Esophagus muscularis mucosa (tissue), 4 donors: ENCODE measurements at regions not wholly inside any gene's neighbourhood (a gene's known extent, or its start where the extent isn't known, plus 50 kb on each side); places are given as distances from the start of the nearest gene placed in this dataset.
"Not testable (repeated sequence)": the region's sequence is repeated elsewhere in the genome, so short reads cannot be mapped to it uniquely, and the experiment has no call there.

Experiments
- DNase-seq: peaks from one replicate; pipeline ENCODE4 v3.0.0-alpha.2; 2017; ENCODE audit errors: extremely low spot score
- H3K27ac ChIP-seq, 4 donors: fragments of 200-600 bp; sonication (generic); replicated peaks in 1 of 4; 1 replicate in 3 of 4; 2 replicates in 1 of 4; pipeline ENCODE4 v1.5.1; 2016 to 2019; ENCODE audit warnings: mild to moderate bottlenecking in 1 of 4
- H3K27me3 ChIP-seq, 4 donors: fragments of 200-600 bp; sonication (generic); one replicate each; pipeline versions ENCODE4 v1.5.1 to v1.6.0; 2016 to 2019
- H3K36me3 ChIP-seq, 4 donors: fragments of 200-600 bp; sonication (generic); one replicate each; pipeline ENCODE4 v1.5.1; 2016 to 2019
- H3K4me1 ChIP-seq, 4 donors: fragments of 200-600 bp; sonication (generic); one replicate each; pipeline ENCODE4 v1.5.1; 2016 to 2019
- H3K4me3 ChIP-seq, 4 donors: fragments of 200-600 bp; sonication (generic); 1 replicate in 2 of 4; 2 replicates in 2 of 4; pipeline ENCODE4 v1.5.1; 2016 to 2019; ENCODE audit warnings: mild to moderate bottlenecking in 4 of 4, moderate library complexity in 1 of 4
- H3K9me3 ChIP-seq, 4 donors: fragments of 200-600 bp; sonication (generic); 1 replicate in 3 of 4; 2 replicates in 1 of 4; pipeline ENCODE4 v1.5.1; 2016 to 2019
- EP300 ChIP-seq: sonication (generic); formaldehyde crosslinking; IDR thresholded peaks from one replicate; pipeline ENCODE4 v1.6.1; 2017; ENCODE audit warnings: antibody characterized with exemption
- POLR2A ChIP-seq: fragments of 450-650 bp; IDR thresholded peaks from one replicate; pipeline ENCODE4 v1.6.1; 2017; ENCODE audit warnings: antibody characterized with exemption, moderate library complexity, mild to moderate bottlenecking, low read depth
- POLR2AphosphoS5 ChIP-seq, 2 donors: sonication (generic); formaldehyde crosslinking; IDR thresholded peaks; one replicate each; pipeline ENCODE4 v1.6.1; 2017; ENCODE audit warnings: antibody characterized with exemption in 2 of 2
- WGBS: methylation state at CpG from one replicate; pipeline ENCODE4 v1.1.5; 2018; 5-methylcytosine and 5-hydroxymethylcytosine counted together
- intact Hi-C: fragments of 100-400 bp; cut with DNase I; formaldehyde crosslinking; loops from one replicate; pipeline ENCODE4 v1.15.1; 2023
- TF ChIP-seq, protein P1 (sequence below), 3 experiments: fragments of 200-600 bp in 2 of 3; fragments of 450-650 bp in 1 of 3; sonication (generic) in 2 of 3; IDR thresholded peaks; one replicate each; pipeline ENCODE4 v1.5.1; 2017 to 2019; ENCODE audit warnings: antibody characterized with exemption in 3 of 3, mild to moderate bottlenecking in 2 of 3, moderate library complexity in 1 of 3

DNA sequence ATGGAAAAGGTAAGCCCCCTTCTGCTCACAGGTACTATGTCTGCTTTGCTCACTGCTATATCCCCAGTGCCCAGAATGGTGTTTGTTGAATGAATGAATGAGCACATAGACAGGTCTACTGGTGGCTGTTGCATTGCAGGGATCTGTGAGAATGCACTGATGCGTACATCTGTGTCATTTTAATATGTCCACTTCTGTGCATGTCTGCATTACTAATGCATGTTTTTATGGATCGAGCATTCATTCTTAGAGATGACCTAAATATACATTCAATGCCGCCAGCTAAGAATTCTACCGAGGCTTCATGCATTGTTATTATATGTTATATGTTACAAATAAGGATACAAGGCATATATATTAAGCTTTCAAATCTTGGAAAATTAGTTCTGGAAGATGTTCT lies 73.8 kb downstream of the SPRING1 start:
- intact Hi-C loops = no loop called here

DNA sequence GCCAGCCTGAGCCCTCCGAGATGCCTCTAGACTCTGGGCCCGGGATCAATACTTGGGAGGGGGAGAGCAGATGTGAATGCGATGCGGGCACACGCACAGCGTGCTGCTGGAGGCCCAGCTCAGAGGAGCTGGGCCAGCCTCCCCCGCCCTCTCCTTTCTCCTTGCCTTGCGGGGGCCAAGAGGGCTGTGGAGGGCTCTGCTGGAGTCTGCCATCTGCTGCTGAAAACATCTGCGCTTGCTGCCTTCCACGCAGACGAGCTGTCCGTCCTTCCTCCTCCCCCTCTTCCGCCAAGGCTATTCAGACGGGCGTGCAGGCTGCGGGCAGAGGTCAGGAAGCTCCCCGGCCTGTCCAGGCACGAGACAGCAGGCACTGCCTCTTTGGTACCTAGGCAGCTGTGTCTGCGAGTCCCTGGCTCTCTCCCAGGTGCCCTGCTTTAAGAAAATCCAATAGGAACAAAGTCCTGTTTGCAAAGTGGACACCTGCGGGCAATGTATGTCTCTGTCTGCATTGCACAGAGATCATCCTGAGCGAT lies 75.2 kb downstream of the SPRING1 start:
- H3K36me3 ChIP-seq = no peaks in the 10 kb centered on the region
- no peak for DNase-seq
- 70% methylated on average over 18 of the region's 21 CpGs for WGBS
- H3K27me3 ChIP-seq = no peaks in the 10 kb centered on the region
- intact Hi-C loops = no loop called here
- TF ChIP-seq POLR2A (no peak), POLR2AphosphoS5 (IDR thresholded peaks at IDR 0.05) (no peak), EP300 (no peak)
- TF ChIP-seq, protein P1, sequence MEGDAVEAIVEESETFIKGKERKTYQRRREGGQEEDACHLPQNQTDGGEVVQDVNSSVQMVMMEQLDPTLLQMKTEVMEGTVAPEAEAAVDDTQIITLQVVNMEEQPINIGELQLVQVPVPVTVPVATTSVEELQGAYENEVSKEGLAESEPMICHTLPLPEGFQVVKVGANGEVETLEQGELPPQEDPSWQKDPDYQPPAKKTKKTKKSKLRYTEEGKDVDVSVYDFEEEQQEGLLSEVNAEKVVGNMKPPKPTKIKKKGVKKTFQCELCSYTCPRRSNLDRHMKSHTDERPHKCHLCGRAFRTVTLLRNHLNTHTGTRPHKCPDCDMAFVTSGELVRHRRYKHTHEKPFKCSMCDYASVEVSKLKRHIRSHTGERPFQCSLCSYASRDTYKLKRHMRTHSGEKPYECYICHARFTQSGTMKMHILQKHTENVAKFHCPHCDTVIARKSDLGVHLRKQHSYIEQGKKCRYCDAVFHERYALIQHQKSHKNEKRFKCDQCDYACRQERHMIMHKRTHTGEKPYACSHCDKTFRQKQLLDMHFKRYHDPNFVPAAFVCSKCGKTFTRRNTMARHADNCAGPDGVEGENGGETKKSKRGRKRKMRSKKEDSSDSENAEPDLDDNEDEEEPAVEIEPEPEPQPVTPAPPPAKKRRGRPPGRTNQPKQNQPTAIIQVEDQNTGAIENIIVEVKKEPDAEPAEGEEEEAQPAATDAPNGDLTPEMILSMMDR (IDR thresholded peaks at IDR 0.05) = no peak
- no peak overlapping the region for H3K27ac ChIP-seq
- H3K4me1 ChIP-seq = peaks cover 16 to 20% (median 18%) of the 10 kb centered on the region in 4 donors
- H3K9me3 ChIP-seq = no peaks in the 10 kb centered on the region
- no peak overlapping the region for H3K4me3 ChIP-seq

More for the DNA sequence above, 73.8 kb downstream of the SPRING1 start:
- no peak overlapping the region for H3K4me3 ChIP-seq
- H3K36me3 ChIP-seq = no peaks in the 10 kb centered on the region
- no peaks in the 10 kb centered on the region for H3K27me3 ChIP-seq
- H3K27ac ChIP-seq = no peak overlapping the region
- no peaks in the 10 kb centered on the region for H3K9me3 ChIP-seq
- 92% methylated on average over 4 of the region's 4 CpGs for WGBS
- no peak for DNase-seq
- TF ChIP-seq POLR2A (no peak), EP300 (no peak), POLR2AphosphoS5 (IDR thresholded peaks at IDR 0.05) (no peak)
- TF ChIP-seq, protein P1 (IDR thresholded peaks at IDR 0.05) = no peak
- H3K4me1 ChIP-seq = peaks cover 2 to 6% (median 5%) of the 10 kb centered on the region in 4 donors

DNA sequence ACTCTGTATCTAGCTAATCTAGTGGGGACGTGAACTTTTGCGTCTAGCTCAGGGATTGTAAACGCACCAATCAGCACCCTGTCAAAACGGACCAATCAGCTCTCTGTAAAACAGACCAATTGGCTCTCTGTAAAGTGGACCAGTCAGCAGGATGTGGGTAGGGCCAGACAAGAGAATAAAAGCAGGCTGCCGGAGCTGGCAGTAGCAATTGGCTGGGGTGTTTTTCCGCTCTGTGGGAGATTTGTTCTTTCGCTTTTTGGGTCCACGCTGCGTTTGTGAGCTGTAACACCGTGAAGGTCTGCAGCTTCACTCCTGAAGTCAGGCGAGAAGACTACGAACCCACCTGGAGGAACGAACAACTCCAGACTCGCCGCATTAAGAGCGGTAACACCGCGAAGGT lies 76.5 kb downstream of the SPRING1 start:
- intact Hi-C loops = no loop called here
- WGBS = 95% methylated on average over 18 of the region's 18 CpGs
- TF ChIP-seq, protein P1 (IDR thresholded peaks at IDR 0.05) = no peak
- no peak for TF ChIP-seq POLR2A
- TF ChIP-seq POLR2AphosphoS5 (IDR thresholded peaks at IDR 0.05) = no peak
- no peak for TF ChIP-seq EP300
- Histone ChIP-seq H3K4me1 (peaks cover 13 to 21% (median 19%) of the 10 kb centered on the region in 4 donors), H3K36me3 (no peaks in the 10 kb centered on the region), H3K4me3 (no peak overlapping the region), H3K27ac (no peak overlapping the region), H3K27me3 (no peaks in the 10 kb centered on the region), H3K9me3 (no peaks in the 10 kb centered on the region)
- DNase-seq = no peak

DNA sequence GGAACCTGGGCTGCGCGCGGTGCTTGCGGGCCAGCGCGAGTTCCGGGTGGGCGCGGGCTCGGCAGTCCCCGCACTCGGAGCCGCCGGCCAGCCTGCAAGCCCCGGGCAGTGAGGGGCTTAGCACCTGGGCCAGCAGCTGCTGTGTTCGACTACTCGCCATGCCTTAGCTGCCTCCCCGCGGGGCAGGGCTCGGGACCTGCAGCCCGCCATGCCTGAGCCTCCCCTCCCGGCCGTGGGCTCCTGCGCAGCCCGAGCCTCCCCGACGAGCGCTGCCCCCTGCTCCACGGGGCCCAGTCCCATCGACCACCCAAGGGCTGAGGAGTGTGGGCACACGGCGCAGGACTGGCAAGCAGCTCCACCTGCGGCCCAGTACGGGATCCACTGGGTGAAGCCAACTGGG lies 77.1 kb downstream of the SPRING1 start:
- H3K27me3 ChIP-seq, H3K27ac ChIP-seq, H3K4me3 ChIP-seq, H3K36me3 ChIP-seq, DNase-seq, intact Hi-C loops, H3K9me3 ChIP-seq: not testable (repeated sequence)
- peaks cover 11 to 21% (median 19%) of the 10 kb centered on the region in 4 donors for H3K4me1 ChIP-seq
- 96% methylated on average over 31 of the region's 34 CpGs for WGBS

DNA sequence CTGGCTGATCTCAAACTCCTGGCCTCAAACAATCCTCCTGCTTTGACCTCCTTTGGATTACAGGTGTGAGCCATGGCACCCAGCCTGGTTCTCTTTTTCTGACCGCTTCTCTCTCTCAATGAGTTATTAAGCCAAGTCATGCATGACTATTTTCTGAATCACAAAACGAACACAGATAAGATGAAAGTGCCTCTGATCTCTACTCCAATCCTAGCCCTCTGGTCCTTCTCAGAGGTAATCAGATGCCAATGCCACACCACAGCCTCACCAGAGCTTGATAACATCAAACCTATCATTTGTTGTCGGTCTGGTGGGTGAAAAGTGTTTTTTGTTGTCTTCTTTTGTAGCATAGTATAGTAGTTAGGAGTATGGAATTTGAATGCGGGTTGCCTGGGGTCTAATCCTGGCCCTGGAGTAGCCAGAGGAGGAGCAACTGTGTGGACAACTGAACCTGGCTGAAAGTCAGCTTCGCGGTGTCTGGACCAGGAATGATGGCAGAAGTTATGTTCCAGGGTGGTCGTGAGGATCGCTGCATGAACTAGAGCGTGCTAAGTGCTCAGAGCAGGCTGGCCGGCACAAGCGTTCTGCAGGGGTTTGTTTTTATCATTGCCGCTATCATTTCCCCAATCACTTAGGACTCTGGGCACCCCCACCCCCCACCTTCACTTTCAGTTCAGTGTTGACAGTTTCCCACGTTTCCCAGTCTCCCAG lies 77.9 kb downstream of the SPRING1 start:
- Histone ChIP-seq H3K36me3 (no peaks in the 10 kb centered on the region), H3K27me3 (no peaks in the 10 kb centered on the region), H3K4me3 (no peak overlapping the region), H3K27ac (no peak overlapping the region), H3K4me1 (peaks cover 11 to 21% (median 19%) of the 10 kb centered on the region in 4 donors), H3K9me3 (no peaks in the 10 kb centered on the region)
- DNase-seq = no peak
- no peak for TF ChIP-seq POLR2AphosphoS5 (IDR thresholded peaks at IDR 0.05)
- TF ChIP-seq EP300 = no peak
- TF ChIP-seq POLR2A = no peak
- TF ChIP-seq, protein P1 (IDR thresholded peaks at IDR 0.05) = no peak
- intact Hi-C loops = no loop called here
- WGBS = 84% methylated on average over 13 of the region's 13 CpGs
